ENCODE measurements at regions not wholly inside any gene's neighbourhood (a gene's known extent, or its start where the extent isn't known, plus 50 kb on each side); places are given as distances from the start of the nearest gene placed in this dataset.

GRCh38 chr3:188940573-188940932 is 231.2 kb upstream of the TPRG1 start:
- DNase-seq, result no peak

GRCh38 chr3:188941103-188941502 is 230.7 kb upstream of the TPRG1 start:
- DNase-seq, result no peak

GRCh38 chr3:188942191-188942590 is 229.6 kb upstream of the TPRG1 start:
- no peak for DNase-seq

DNA sequence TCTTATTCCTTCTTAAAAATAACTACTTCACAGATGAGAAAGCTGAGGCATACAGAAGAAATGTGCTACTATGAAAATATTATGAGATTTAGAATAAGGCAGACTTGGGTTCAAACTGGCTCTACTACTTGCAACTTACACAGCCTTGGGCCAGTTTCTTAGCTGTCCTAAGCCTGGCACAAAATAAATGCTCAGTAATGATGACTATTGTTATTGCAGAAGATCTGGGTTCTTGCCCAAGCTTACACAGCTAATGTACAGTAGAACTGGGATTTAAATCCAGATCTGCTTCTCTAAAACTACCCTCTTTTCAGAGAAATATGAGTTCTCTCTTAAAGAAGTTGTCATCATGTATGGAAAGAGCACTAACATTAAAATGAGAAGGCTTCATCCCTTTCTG is 228.2 kb upstream of the TPRG1 start:
- DNase-seq, result no peak

GRCh38 chr3:188944108-188944507 is 227.7 kb upstream of the TPRG1 start:
- DNase-seq, result no peak

DNA sequence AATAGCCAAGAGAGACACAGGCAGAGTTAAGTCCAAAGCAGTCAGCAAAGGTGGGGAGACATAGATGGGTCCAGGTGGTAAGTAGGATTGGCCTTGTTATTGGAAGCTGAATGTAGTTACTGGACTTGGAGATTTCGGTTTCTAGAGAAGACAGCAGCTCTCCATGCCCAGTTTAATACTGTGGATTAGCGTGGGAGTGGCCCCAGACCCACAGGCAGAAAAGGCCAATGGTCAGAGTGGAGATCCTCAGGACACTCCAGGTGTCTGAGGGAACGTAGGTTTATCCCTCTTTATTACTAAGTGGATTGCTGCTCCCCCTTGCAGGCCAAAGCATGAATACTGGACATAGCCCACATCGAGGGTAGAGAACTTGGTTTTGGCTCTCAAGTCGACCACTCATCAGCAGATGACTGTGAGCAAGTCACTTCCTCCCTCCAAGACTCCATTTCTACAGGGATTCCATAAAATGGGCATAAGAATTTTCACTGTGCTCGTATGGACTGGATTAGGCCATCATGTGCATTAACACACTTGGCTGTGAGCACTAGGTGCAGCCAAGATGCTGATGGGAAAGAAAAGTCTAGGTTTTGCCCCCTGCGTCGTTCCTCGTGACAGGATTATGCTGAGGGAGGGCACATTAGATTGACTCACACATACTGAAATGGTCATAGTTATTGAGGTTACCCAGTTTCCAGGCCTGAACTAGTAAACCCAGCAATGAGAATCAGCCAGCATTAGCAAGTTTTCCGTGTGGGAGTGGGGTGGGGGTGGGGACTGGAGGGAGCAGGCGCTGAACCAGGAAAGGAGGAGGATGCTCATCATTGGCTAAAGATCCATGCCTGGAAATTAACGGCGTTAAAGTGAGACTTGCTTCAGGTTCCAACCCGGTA is 225.2 kb upstream of the TPRG1 start:
- DNase-seq, result no peak

- DNase-seq, result no peak
Observed at GRCh38 chr3:188947401-188948280, 224.1 kb upstream of the TPRG1 start.

DNA sequence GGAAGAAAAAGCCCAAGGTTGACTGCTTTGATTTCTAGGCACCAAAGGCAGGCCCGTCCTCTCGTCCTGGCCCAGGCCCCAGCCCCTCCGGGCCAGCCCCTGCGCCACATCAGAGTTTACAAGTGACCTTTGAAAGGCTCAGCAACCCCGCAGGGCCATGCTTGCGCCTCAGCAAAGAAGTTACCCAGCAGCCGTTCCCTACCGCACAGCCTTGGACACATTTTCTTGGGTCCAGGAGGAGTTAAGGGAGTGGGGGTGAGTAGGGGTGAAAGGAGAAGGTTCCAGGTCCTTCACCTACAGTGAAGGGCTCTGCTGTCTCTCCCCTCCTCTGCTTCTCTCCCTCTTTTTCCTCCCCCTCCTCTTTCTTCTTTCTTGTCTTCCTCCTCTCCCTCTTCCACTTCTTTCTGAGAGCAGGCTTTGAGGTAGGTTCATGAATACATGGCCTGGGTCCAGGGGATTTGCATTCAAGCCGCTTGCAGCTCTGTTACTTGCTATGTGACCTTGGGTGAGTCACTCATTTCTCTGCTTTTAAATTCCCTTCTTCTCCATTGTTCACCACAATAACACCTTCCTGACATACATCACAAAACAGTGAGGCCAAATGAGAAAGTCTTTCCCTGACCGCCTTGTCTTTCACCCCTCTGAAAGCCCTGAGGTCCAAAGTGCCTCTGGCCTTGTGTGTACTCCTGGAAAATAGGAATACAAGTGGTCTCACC is 223.3 kb upstream of the TPRG1 start:
- DNase-seq, result no peak

- no peak for DNase-seq
Observed at GRCh38 chr3:188948997-188949389, 222.8 kb upstream of the TPRG1 start.

DNA sequence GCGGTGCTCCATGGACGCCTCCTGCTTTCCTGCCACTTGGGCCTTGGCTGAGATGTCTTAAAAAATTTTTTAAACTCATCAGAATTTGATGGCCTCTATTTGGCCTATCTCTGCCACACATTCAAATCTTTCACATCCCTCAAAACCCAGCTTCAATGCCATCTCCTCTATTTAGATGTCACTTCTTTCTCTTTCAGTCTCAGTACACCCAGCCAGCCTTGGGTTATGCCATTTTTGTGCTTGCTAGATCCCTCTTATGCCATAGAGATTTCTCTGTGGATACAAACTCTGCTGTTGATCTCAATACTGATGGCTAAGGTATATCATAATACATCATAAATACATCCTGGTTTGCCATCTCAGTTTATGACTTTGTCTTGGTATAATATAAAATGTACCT is 222.3 kb upstream of the TPRG1 start:
- no peak for DNase-seq

- no peak for DNase-seq
Observed at GRCh38 chr3:188949996-188950395, 221.8 kb upstream of the TPRG1 start.

GRCh38 chr3:188950832-188951489 is 220.8 kb upstream of the TPRG1 start:
- DNase-seq, result peak; percentile 11

DNA sequence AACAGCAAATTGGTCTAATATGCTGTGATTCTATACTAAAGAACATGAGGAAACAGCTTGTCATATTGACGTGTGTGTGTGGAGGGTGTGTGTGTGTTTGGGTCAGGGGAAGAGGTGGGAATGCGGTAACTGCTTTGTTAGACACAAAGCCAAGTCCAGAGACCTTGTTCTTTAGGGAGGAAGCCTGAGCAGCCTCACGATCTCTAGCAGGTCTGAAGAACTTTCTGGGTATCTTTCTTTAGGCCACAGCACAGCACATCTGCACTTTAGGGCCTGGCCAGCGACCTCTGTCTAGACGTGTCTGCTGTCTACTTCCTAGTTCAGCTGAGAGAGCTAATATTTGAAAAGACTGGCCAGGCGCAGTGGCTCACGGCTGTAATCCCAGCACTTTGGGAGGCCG is 220.0 kb upstream of the TPRG1 start:
- no peak for DNase-seq

DNA sequence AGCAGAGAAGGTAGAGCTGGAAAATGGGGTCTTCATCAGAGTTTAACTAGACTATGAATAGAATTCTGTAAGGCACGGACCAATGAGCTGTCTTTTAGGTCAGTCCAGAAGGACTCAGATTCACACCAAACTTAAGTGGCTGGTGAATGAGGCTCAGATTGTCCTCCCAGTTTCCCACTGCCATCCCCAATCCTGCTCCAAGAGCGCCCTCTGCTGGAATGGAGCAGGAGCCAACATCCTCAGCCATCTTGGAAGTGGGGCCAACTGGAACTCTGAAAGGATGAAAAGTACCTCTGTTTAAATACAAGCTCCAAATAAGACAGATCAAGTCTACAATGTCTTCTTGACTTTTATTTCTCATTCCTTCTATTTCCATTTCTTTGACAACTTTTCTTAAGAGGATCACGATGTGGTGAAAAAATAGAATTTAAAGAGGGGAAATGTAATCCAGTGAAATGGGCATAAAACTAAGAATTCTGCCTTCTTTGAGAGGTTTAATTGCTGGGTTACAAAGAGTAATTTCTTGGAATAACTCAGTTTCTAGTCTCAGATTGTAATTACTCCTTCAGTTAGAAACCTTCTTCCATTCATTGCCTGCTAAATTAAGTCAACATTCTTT is 217.1 kb upstream of the TPRG1 start:
- peak; percentile 78 for DNase-seq

- DNase-seq, result no peak
Observed at GRCh38 chr3:188955919-188956318, 215.9 kb upstream of the TPRG1 start.

DNA sequence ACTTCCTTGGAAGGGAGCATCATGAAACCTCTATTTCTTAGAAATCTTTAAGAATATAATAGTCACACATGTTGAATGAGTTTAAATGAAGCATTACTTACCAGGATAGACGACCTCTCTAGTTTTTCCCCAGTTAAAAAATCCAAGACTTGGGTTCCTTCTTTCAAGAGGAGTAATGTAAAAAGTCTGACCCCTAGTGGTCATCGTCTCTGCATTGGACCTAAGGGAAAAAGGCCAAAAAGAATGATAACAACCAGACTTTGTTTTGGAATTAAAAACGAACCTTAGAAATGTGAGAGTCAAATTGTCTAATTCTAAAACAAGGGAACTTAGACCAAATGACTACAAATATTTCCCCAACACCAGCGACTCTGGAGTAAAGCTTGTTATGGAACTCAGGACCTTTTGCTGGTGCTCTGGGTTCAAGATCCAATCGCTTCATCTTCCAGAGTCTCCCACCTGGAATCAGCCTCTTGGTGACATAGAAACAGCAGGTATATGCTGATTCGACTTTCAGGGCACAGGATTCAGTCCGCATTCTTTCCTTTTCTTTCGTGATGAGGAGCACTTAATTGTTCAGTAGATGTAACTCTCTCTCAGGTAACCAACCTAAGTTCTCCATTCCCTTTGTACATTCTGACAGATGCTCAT is 214.8 kb upstream of the TPRG1 start:
- no peak for DNase-seq

DNA sequence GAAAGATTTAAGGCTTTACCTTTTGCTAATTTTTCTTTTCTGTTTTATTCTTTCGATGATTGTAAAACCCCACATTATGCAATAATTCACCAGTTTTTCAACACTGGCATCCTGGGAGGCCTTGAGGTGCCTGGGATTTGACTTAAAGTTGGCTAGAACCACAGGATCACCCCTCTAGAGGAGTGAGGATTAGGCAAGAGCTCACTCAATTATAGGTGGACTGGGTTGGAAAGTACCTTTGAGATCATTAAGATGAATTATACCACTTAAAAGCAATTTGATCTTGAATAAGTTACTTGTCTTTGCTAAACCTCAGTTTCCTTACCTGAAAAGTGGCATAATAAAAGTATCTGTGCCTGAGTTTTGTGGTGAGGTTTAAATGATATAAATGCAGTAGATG is 212.8 kb upstream of the TPRG1 start:
- no peak for DNase-seq

DNA sequence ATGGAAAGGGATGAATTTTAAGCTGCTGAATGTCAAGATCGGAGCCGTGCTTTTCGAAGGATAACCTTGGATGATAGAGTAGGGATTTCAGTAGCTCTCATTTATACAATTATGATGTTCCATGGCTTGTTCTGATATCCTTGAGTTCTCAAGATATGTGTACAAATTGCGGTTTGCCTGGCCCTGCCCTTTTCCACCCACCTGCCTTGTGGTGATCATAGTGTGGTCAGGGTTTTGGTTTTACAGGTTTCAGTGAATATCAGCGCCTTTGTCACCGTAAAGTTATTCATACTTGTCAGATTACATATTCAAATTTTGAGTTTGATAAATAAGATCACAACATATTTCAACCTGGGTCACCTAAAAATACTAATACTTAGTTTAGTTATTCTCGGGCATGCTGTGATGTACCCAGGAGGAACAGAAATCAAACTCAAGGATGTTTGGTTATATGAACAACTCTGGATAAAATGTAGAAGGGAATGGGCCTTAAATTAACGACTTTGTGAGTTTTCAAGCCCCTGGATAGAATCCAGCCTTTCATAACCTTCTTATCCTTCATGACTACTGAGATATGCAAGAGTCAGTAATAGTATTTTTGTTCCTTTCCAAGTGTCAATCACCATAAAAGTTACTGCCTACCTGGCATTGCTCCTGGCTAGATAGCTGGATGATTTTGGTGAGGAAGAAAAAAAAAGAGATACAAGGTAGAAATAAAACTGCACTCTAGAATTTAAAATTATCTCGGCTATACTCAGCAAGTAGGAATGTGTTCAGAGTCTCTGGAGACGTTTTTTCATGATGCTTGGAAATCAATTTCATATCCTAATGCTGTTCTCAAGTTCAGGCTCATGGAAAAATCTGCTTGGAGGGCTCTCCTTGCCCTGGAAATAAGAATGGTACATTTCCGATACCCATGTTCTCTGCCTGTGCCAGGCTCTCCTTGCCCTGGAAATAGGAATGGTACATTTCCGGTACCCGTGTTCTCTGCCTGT is 209.2 kb upstream of the TPRG1 start:
- no peak for DNase-seq

DNA sequence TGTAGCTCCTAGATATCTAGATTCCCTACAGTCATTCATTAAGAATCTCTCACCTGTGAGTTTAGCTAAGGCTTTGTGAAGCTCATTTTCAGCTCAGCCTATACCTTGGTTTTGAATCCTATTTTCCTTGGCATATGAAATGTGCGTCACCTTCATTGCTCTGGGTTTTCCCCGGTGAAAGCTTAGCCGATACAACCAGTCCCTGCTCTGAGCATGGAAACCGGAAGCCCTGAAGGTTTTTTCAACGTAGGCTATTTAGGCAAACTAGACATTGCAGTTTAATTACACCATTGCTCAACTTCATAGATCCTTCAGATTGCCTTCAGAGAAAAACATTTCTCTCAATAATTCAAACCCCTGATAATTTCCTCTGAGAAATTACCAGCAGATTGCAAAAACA is 206.8 kb upstream of the TPRG1 start:
- no peak for DNase-seq

DNA sequence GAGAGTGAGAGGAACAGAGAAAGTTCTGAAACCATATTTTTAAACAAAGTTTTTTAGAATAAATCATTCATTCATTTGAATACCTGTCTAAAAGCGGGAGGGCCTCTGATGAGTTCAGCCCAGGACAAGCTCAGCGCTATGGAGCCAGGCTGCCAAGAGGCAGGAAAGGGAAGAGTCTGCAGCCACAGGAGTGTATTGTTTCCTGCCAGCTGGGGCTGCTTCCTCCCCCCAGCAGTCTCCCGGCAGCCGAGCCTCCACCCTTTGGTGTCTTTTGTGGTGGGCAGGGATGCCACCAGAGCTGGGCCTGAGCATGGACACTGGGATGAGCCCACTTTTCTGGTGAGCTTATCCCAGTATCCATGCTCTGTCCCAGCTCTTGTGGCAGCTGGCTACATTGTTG is 199.5 kb upstream of the TPRG1 start:
- no peak for DNase-seq

Data from activated T-cell treated with anti-CD3 and anti-CD28 coated beads for 4 hours (primary cell).